A673 (cell line): ENCODE measurements at regions not wholly inside any gene's neighbourhood (a gene's known extent, or its start where the extent isn't known, plus 50 kb on each side); places are given as distances from the start of the nearest gene placed in this dataset.

Source experiments
- BruUV-seq: library from RNA; stranded (reverse); fragments of 400-500 nt; replicated peaks from 2 replicates; lab custom pipeline; 2021; lab: Mats Ljungman, UMichigan
- CTCF ChIA-PET: fragments of 300-600 bp; sonication (Branson Sonifier 250); formaldehyde crosslinking; loops from one replicate; lab custom pipeline; 2022; ENCODE audit warnings: antibody characterized with exemption; lab: Charles Lee
- POLR2A ChIA-PET: fragments of 300-600 bp; sonication (Branson Sonifier 250); formaldehyde crosslinking; loops from one replicate; lab custom pipeline; 2022; ENCODE audit warnings: antibody characterized with exemption; ENCODE audit not compliant: low non-redundant PET; lab: Charles Lee
- DNase-seq: peaks from one replicate; pipeline ENCODE4 v3.0.0-alpha.2; 2015; ENCODE audit warnings: low spot score
- H3K27ac ChIP-seq: fragments of 200-600 bp; sonication (generic); 2 replicates; pipeline ENCODE4 v1.5.1; 2016; ENCODE audit warnings: mixed run types, low read depth, mild to moderate bottlenecking, mixed read lengths, antibody characterized with exemption, low read length; ENCODE audit not compliant: poor library complexity, severe bottlenecking
- H3K27me3 ChIP-seq: fragments of 200-600 bp; sonication (generic); replicated peaks from 2 replicates; pipeline ENCODE4 v1.6.1; 2017; ENCODE audit warnings: mixed run types, low read depth, mild to moderate bottlenecking, mixed read lengths, antibody characterized with exemption, low read length; ENCODE audit not compliant: insufficient read depth, poor library complexity
- H3K36me3 ChIP-seq: fragments of 200-600 bp; sonication (generic); 2 replicates; pipeline ENCODE4 v1.6.1; 2016; ENCODE audit warnings: mixed run types, mild to moderate bottlenecking, mixed read lengths, antibody characterized with exemption, low read length; ENCODE audit not compliant: insufficient read depth, poor library complexity, severe bottlenecking
- H3K4me1 ChIP-seq: fragments of 200-600 bp; sonication (generic); 2 replicates; pipeline ENCODE4 v1.6.1; 2017; ENCODE audit warnings: mixed run types, mild to moderate bottlenecking, mixed read lengths, antibody characterized with exemption, low read length; ENCODE audit not compliant: insufficient read depth, poor library complexity, severe bottlenecking
- H3K4me3 ChIP-seq: fragments of 200-600 bp; sonication (generic); 2 replicates; pipeline ENCODE4 v1.5.1; 2016; ENCODE audit warnings: low read depth, mixed run types, mild to moderate bottlenecking, mixed read lengths, low read length; ENCODE audit not compliant: poor library complexity, severe bottlenecking
- H3K9me3 ChIP-seq: fragments of 200-600 bp; sonication (generic); 2 replicates; pipeline ENCODE4 v1.6.1; 2016; ENCODE audit warnings: mixed run types, low read depth, mild to moderate bottlenecking, mixed read lengths, antibody characterized with exemption, low read length; ENCODE audit not compliant: poor library complexity, severe bottlenecking
- EZH2 ChIP-seq: fragments of 200-600 bp; sonication (generic); IDR thresholded peaks from 2 replicates; pipeline ENCODE4 v1.6.1; 2017; ENCODE audit warnings: borderline replicate concordance, low read depth, mild to moderate bottlenecking, mixed read lengths, antibody characterized with exemption, low read length; ENCODE audit not compliant: poor library complexity, severe bottlenecking
- intact Hi-C: fragments of 100-400 bp; cut with micrococcal nuclease; formaldehyde crosslinking; loops from one replicate; pipeline ENCODE4 v1.10.0; 2022; ENCODE audit not compliant: unreplicated experiment
- TF ChIP-seq, protein P1 (sequence below): fragments of 300-800, 200-600 bp; sonication (generic); conservative IDR thresholded peaks from 2 replicates; pipeline ENCODE4 v1.5.1; 2017; ENCODE audit warnings: low read depth, mild to moderate bottlenecking, antibody characterized with exemption, low read length, moderate library complexity, mixed read lengths

DNA sequence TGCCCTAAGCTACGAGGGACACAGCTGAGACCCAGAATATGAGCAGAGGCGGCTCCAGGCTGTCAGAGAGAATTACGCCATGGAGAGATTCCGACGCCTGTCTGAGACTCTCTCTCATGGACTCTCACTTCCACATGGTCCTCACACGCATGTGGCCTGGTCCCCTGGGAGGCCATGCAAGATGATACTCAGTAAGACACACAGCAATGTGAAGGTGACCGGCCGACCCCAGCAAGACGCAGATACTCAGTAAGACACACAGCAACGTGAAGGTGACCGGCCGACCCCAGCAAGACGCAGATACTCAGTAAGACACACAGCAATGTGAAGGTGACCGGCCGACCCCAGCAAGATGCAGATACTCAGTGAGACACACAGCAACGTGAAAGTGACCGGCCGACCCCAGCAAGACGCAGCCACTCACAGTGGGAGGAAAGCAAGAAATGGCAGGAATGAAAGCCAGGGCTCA is 400.8 kb upstream of the MYT1L start:
- TF ChIP-seq, protein P1, sequence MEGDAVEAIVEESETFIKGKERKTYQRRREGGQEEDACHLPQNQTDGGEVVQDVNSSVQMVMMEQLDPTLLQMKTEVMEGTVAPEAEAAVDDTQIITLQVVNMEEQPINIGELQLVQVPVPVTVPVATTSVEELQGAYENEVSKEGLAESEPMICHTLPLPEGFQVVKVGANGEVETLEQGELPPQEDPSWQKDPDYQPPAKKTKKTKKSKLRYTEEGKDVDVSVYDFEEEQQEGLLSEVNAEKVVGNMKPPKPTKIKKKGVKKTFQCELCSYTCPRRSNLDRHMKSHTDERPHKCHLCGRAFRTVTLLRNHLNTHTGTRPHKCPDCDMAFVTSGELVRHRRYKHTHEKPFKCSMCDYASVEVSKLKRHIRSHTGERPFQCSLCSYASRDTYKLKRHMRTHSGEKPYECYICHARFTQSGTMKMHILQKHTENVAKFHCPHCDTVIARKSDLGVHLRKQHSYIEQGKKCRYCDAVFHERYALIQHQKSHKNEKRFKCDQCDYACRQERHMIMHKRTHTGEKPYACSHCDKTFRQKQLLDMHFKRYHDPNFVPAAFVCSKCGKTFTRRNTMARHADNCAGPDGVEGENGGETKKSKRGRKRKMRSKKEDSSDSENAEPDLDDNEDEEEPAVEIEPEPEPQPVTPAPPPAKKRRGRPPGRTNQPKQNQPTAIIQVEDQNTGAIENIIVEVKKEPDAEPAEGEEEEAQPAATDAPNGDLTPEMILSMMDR = no peak
- TF ChIP-seq EZH2 = no peak
- ChIA-PET POLR2A (no interaction called here), CTCF (no interaction called here)
- intact Hi-C loops = no loop called here
- DNase-seq = no peak
- Histone ChIP-seq H3K9me3 (no peaks in the 10 kb centered on the region), H3K27me3 (peaks cover 5% of the 10 kb centered on the region), H3K4me3 (no peak overlapping the region), H3K27ac (no peak overlapping the region), H3K4me1 (no peaks in the 10 kb centered on the region), H3K36me3 (no peaks in the 10 kb centered on the region)
- BruUV-seq = no TSS peak

DNA sequence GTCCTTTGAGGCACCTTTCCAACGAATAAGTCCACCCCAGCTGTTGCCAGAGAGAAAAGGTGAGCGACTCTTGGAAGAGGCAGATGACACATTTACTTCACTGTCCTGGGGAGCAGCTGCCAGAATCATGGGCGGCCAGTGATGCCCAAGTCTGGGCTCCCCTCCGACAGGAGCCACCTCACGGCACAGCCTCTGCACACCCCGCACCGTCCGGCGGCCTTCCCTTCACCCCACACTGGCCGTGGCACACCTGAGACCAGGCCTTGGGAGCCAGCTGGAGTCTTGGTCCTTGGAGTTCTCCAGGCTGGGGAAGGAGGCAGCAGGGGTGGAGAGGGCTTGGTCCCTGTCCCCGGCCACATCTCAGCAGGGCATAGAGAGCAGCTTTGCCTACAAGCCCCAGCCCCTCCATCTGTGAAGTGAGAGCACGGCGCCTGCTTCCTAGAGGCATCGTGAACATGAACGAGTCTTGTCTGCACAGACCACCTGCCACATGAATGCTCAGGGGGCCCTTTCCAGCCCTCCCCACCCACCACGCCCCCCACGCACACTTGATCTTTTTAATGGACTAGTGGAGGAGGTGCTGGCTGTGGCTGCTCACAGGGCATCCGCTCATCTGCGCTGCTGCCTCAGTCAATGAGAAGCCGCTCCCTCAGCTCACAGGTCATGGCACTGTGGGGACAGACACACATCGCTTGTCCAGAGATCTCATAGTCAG is 400.2 kb upstream of the MYT1L start:
- Histone ChIP-seq H3K4me3 (no peak overlapping the region), H3K9me3 (no peaks in the 10 kb centered on the region), H3K27ac (no peak overlapping the region), H3K36me3 (no peaks in the 10 kb centered on the region), H3K27me3 (peaks cover 5% of the 10 kb centered on the region), H3K4me1 (no peaks in the 10 kb centered on the region)
- no peak for DNase-seq
- POLR2A ChIA-PET = no interaction called here
- CTCF ChIA-PET = no interaction called here
- intact Hi-C loops = no loop called here
- BruUV-seq = no TSS peak
- no peak for TF ChIP-seq EZH2
- TF ChIP-seq, protein P1 = no peak

DNA sequence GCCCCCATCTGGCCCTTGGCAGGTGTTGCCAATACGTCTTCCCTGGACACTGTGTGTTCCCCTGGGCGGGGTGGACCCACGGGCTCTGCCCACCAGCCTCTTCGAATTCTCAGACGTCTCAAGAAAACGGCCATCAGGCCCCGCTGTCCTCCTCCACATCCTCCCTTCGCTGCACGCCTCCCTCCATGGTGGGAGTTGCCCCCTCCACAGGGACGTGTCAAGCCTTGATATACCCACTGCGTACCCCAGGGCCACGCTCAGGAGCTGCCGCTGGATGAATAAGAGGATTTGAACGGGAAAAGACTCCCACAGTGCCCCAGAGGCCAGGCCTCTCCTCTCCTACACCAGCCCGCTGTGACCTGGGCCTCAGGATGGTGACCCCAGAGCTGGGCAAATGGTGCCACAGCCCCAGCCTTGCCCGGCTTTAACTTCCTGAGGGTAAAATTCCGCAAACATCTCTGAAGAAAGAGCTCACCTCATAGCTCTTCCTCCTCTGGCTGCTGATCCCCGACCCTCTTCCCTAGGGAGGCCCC is 399.3 kb upstream of the MYT1L start:
- H3K27me3 ChIP-seq = peaks cover 5% of the 10 kb centered on the region
- no peak overlapping the region for H3K4me3 ChIP-seq
- no peaks in the 10 kb centered on the region for H3K9me3 ChIP-seq
- no peaks in the 10 kb centered on the region for H3K4me1 ChIP-seq
- intact Hi-C loops = no loop called here
- DNase-seq = no peak
- POLR2A ChIA-PET = no interaction called here
- TF ChIP-seq EZH2 = no peak
- TF ChIP-seq, protein P1 = no peak
- H3K36me3 ChIP-seq = no peaks in the 10 kb centered on the region
- no TSS peak for BruUV-seq
- H3K27ac ChIP-seq = no peak overlapping the region
- CTCF ChIA-PET = no interaction called here
